Chondrocyte (in vitro differentiated cells): ENCODE measurements at regions not wholly inside any gene's neighbourhood (a gene's known extent, or its start where the extent isn't known, plus 50 kb on each side); places are given as distances from the start of the nearest gene placed in this dataset.

Experiments
- DNase-seq: peaks from one replicate; pipeline ENCODE4 v3.0.0; 2021; ENCODE audit warnings: mixed read lengths, low spot score
- H3K27ac Mint-ChIP-seq: one replicate; pipeline ENCODE4 v1.8.0; 2021; ENCODE audit warnings: mild to moderate bottlenecking, moderate library complexity, mixed read lengths; ENCODE audit not compliant: unreplicated experiment
- H3K27me3 Mint-ChIP-seq: 2 replicates; pipeline ENCODE4 v1.8.0; 2021; ENCODE audit warnings: low read depth, mixed read lengths
- H3K36me3 Mint-ChIP-seq: 2 replicates; pipeline ENCODE4 v1.8.0; 2021; ENCODE audit warnings: low read depth, mixed read lengths
- H3K4me1 Mint-ChIP-seq: 2 replicates; pipeline ENCODE4 v1.8.0; 2021; ENCODE audit warnings: low read depth, mild to moderate bottlenecking, mixed read lengths
- H3K4me3 Mint-ChIP-seq: one replicate; pipeline ENCODE4 v1.8.0; 2021; ENCODE audit warnings: mild to moderate bottlenecking, moderate library complexity, mixed read lengths; ENCODE audit not compliant: unreplicated experiment
- H3K9me3 Mint-ChIP-seq: 2 replicates; pipeline ENCODE4 v1.8.0; 2021; ENCODE audit warnings: low read depth, mixed read lengths
- TF ChIP-seq, protein P1 (sequence below): fragments of 200-600 bp; sonication (generic); IDR thresholded peaks from 2 replicates; pipeline ENCODE4 v1.5.0; 2021; ENCODE audit warnings: antibody characterized with exemption, mild to moderate bottlenecking, moderate library complexity

DNA sequence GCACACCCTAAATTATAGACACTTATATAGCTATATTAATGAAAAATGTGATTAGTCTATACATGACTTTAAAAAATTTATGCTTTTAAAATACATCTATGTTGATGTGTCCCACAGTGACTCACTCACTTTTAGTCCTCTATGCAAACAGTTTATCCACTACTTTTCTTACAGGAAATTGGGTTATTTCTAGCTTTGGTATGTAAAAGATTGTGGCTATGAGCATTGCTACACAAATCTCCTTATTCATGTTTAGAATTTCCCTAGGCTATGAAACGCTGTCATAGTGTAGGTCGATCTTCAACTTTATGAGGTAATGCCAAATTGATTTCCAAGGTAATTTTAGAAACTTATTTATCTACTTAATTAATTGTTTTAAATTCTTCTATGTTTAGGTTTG lies 687.4 kb downstream of the PRR16 start:
- H3K27me3 Mint-ChIP-seq = peaks cover 2% of the 10 kb centered on the region
- TF ChIP-seq, protein P1, sequence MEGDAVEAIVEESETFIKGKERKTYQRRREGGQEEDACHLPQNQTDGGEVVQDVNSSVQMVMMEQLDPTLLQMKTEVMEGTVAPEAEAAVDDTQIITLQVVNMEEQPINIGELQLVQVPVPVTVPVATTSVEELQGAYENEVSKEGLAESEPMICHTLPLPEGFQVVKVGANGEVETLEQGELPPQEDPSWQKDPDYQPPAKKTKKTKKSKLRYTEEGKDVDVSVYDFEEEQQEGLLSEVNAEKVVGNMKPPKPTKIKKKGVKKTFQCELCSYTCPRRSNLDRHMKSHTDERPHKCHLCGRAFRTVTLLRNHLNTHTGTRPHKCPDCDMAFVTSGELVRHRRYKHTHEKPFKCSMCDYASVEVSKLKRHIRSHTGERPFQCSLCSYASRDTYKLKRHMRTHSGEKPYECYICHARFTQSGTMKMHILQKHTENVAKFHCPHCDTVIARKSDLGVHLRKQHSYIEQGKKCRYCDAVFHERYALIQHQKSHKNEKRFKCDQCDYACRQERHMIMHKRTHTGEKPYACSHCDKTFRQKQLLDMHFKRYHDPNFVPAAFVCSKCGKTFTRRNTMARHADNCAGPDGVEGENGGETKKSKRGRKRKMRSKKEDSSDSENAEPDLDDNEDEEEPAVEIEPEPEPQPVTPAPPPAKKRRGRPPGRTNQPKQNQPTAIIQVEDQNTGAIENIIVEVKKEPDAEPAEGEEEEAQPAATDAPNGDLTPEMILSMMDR = no peak
- no peaks in the 10 kb centered on the region for H3K4me1 Mint-ChIP-seq
- DNase-seq = no peak
- no peaks in the 10 kb centered on the region for H3K36me3 Mint-ChIP-seq
- H3K27ac Mint-ChIP-seq = no peak overlapping the region
- H3K9me3 Mint-ChIP-seq = no peaks in the 10 kb centered on the region
- no peak overlapping the region for H3K4me3 Mint-ChIP-seq

DNA sequence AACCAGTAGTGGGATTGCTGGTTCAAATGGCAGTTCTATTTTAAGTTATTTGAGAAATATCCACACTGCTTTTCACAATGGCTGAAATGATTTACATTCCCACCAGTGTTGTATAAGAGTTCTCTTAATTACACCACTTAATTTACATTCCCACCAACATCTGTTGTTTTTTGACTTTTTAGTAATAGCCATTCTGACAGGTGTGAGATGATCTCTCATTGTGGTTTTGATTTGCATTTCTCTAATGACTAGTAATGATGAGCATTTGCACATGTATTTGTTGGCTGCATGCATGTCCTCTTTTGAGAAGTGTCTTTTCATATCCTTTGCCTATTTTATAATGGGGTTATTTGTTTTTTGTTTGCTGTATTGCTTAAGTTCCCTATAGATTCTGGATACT lies 688.3 kb downstream of the PRR16 start:
- no peaks in the 10 kb centered on the region for H3K9me3 Mint-ChIP-seq
- H3K36me3 Mint-ChIP-seq = no peaks in the 10 kb centered on the region
- H3K4me1 Mint-ChIP-seq = no peaks in the 10 kb centered on the region
- H3K4me3 Mint-ChIP-seq = no peak overlapping the region
- H3K27ac Mint-ChIP-seq = no peak overlapping the region
- DNase-seq = no peak
- TF ChIP-seq, protein P1 = no peak
- H3K27me3 Mint-ChIP-seq = peaks cover 2% of the 10 kb centered on the region

DNA sequence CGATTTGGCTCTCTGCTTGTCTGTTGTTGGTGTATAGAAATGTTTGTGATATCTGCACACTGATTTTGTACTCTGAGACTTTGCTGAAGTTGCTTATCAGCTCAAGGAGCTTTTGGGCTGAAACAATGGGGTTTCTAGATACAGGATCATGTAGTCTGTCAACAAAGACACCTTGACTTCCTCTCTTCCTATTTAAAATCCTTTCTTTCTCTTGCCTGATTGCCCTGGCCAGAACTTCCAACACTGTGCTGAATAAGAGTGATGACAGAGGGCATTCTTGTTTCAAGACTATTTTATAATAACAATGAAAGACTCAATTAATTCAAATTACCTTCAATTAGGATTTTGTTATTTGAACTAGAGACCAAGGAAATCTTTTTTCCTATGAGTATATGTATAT lies 692.5 kb downstream of the PRR16 start:
- no peaks in the 10 kb centered on the region for H3K36me3 Mint-ChIP-seq
- TF ChIP-seq, protein P1 = no peak
- H3K9me3 Mint-ChIP-seq = no peaks in the 10 kb centered on the region
- no peaks in the 10 kb centered on the region for H3K27me3 Mint-ChIP-seq
- no peak overlapping the region for H3K27ac Mint-ChIP-seq
- no peaks in the 10 kb centered on the region for H3K4me1 Mint-ChIP-seq
- H3K4me3 Mint-ChIP-seq = no peak overlapping the region
- no peak for DNase-seq

DNA sequence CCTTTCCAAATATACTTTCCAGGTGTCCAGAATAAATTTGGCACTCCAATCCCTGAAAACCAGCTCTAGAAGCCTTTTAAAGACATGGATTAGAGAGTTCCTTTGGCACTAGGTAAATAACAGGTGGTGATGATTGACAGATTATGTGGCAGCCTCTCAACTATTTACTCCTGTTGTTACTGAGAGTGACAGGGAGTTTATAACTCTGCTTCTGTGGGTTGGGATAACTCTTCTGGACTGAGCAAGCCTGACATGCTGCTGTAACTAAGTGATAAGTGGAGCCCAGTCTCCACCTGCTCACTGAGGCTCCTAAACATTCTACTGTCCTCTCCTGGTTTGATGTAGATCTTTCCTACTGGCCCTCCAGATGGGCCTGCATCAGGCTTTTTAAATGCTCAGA lies 693.2 kb upstream of the FTMT start:
- Mint-ChIP-seq H3K27me3 (no peaks in the 10 kb centered on the region), H3K27ac (no peak overlapping the region), H3K36me3 (no peaks in the 10 kb centered on the region), H3K9me3 (no peaks in the 10 kb centered on the region), H3K4me3 (no peak overlapping the region), H3K4me1 (no peaks in the 10 kb centered on the region)
- TF ChIP-seq, protein P1 = no peak
- no peak for DNase-seq

DNA sequence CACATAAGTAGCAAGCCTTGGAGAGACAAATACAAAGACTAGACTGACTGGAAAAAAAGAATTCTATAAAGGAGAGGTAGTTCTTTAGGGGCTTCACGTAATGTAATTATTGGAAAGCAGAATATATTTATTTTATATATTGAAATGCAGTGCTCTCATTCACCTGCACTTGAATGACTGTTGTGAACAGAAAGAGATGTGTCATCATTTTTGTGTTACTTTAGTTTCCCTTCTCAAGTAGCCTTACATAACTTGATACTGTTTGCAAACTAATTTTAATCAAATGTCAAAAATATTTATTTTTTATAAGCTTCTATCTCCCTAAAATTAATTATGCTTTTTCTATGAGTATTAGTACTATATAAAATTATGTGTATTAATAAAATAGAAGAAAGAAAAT lies 691.1 kb upstream of the FTMT start:
- Mint-ChIP-seq H3K36me3 (no peaks in the 10 kb centered on the region), H3K9me3 (no peaks in the 10 kb centered on the region), H3K4me1 (no peaks in the 10 kb centered on the region), H3K4me3 (no peak overlapping the region), H3K27me3 (no peaks in the 10 kb centered on the region), H3K27ac (no peak overlapping the region)
- TF ChIP-seq, protein P1 = no peak
- DNase-seq = no peak
